T-helper 1 cell (primary cell): ENCODE measurements at regions not wholly inside any gene's neighbourhood (a gene's known extent, or its start where the extent isn't known, plus 50 kb on each side); places are given as distances from the start of the nearest gene placed in this dataset.
"Not testable (repeated sequence)": the region's sequence is repeated elsewhere in the genome, so short reads cannot be mapped to it uniquely, and the experiment has no call there.

Experiments used
- DNase-seq, 5 donors: peaks; one replicate each; pipeline ENCODE4 v3.0.0-alpha.2; 2012 to 2020

DNA sequence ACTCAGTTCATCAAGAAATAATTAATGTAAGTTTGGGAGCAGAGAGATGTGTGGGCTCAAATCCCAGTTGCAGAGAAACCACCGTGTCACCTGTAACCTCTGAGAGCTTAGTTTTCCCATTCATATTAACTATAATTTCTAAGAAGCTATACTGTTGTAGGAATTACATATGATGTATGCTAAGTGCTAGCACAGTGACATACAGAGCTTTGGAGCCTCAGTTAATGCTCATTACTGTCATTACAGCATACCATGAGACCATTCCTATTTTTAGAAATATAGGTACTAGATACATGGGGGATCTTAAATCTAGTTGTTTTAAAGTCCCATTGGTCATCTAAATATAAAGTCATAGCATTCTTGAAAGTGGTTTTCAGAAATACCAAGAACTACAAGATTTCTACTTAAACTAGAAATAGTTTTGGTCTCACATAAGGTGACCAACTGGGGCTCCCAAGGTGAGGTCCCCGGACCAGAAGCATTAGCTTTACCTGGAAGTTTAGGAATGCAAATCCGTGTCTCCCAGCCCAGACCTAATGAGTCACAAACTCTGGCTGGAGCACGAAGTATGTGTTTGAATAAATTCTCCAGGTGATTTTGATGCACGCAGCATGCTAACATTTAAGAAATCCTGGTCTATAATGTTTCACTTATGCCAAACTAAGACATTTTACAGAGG, 144.6 kb downstream of the LACC1 start:
- DNase-seq = no peak

DNA sequence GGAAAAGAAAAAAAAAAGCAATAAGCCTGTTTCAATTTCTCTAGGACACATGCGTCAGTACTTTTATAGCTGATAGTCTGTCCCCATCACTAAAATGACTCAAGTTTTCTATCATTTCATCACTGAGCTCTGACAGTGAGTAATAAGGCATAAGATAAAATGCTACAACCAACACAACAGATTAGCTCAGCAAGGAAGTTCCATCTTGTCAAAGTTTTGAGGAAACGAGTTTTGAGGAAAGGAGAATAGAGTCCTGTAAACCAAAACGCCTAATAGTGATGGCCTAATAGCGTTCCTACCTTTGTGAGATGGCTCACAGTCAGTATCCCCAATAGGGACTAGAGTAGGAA, 145.1 kb downstream of the LACC1 start:
- DNase-seq = no peak

DNA sequence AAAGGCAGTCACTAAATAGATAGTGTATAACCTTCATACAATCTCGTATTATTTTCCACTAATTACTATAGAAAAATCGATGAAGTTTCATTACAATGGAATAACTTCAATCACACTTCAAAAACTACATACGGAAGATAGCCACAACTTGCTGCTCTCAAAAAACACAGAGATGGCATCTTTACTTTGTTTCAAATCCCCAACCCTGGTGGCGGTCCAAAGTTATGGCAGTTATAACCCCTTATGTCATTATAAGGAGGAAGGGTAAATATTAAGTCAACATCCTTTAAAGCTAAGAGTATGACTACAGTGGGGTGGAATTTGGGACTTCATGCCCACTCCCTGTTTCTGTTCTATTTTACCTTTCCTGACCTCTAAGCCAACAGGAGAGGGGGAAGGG, 146.5 kb downstream of the LACC1 start:
- DNase-seq = no peak

DNA sequence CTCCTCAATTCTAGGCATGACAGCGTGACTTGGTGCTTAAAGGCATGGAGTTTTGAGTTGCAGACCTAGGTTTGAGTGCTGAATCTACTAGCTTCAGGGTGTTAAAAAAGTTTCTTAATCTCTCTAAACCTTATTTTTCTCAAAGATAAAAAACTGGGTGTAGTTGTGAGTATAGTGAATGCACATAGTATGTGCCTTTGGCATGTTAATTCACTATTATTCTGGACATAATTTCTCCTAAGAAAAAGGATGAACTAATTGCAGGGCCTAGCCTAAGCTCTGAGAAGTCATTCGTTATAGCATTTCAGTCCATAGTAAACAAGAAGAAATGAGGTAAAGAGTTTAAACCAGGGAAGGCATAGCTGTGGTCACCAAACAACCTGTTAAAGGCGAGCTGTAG, 149.0 kb downstream of the LACC1 start:
- no peak for DNase-seq

DNA sequence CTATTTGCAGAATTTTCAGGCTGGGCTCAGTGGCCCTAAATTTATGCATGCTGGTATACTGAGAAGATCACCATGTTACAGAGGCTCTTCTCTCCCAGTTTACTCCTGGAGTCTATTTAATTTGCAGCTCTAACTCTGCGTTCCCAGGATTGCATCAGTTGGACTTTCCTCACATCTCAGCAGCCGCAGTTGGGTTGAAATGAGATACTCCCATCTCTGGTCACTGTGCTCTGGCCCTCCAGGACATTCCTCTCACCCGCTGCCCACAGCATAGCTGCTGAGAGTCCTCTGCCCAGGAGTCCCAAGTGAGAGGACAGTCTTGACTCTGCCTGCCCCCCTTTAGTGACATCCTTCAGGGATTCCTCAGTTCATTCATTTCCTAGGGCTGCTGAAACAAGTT, 150.9 kb downstream of the LACC1 start:
- no peak for DNase-seq

DNA sequence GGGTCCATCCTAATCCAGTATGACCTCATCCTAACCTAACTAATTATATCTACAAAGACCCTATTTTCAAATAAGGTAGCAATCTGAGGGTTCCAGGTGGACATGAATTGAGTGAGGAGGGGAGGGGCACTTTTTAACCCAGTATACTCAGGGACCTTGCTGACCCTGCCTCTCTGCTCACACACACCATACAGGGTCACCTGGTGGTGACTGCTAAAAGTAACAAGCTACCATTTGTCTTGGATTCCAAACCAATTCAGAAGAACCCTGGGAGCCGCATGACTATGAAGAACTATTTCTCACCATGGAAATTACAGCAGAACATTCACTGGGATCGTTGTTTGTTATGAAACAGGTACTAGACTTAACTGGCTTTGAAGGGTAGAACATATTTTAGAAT, 151.9 kb downstream of the LACC1 start:
- no peak for DNase-seq

DNA sequence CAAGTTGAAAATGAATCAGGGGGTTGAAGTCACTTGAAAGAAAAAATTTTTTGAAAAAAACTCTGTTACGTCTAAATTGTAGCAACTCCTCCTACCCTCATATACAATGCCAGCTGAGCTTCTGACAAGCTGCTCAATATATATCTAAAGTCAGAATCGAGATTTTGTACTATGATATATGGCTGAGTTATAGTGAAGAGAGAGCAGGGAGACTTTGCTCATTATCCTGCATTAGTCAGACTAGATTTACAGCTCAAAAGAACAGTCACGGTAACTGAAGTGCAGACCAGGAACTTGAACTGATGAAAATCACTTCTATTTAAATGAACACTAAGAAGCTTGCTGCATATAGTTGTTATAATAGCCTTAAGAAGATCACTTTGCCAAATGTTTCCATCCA, 153.1 kb downstream of the LACC1 start:
- DNase-seq = no peak

DNA sequence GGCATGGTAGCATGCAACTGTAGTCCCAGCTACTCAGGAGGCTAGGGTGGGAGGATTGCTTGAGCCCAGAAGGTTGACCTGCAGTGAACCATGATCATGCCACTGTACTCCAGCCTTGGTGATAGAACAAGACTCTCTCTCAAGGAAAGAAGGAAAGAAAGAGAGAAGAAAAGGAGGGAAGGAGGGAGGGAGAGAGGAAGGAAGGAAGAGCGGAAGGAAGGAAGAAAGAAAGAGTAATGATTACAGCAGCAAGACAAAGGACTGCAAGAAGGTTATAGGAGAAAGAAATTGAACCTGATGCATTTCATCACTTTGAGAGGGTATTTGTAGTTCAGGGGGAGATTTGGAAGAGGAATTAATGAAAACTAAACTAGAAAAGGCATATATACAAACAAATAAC, 155.7 kb downstream of the LACC1 start:
- DNase-seq = no peak

DNA sequence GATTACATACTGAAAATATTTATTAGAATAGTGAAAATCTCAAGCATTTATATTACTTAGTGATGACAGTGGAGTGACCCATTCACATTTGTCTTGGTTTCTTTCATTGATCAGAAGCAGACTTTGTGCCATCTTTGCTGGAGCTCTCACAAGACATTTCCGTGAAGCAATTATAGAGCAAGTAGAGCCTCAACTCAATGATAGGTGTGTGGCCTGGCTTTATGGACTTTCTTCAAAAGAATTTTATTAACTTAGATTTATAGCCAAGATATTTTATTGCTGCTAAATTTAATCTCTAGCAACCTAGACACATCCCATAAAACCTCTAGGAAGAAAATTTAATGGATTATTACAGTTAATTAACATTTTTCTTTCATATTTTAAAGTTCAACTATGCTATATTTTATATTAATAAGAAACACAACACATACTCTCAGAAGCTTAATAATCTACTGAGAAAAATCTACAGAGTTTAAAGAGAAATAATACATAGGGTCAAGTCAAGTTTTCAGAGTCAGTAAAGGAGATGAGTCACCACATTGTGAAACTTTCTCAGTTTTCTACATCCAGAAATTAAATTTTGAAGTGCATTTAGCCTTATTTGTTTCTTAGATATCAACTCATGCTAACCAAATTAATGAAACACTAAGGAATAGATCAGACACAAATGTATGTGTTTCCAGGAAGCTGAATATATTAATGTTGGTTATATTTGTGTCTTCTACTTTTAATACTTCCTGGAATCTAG, 160.5 kb downstream of the LACC1 start:
- DNase-seq = no peak

DNA sequence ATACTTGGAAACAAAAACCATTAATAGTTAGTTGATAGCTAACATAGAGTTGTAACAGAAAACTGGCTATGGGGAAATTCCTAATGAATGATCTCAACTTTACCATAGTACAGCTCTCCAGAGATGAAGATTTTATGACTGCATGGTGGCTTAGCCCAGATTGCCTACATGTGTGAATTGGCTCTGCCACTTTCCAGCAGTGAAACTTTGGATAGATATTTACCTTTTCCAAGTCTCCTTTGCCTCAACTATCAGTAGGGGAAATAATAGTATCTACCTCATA, 161.1 kb downstream of the LACC1 start:
- DNase-seq = no peak

DNA sequence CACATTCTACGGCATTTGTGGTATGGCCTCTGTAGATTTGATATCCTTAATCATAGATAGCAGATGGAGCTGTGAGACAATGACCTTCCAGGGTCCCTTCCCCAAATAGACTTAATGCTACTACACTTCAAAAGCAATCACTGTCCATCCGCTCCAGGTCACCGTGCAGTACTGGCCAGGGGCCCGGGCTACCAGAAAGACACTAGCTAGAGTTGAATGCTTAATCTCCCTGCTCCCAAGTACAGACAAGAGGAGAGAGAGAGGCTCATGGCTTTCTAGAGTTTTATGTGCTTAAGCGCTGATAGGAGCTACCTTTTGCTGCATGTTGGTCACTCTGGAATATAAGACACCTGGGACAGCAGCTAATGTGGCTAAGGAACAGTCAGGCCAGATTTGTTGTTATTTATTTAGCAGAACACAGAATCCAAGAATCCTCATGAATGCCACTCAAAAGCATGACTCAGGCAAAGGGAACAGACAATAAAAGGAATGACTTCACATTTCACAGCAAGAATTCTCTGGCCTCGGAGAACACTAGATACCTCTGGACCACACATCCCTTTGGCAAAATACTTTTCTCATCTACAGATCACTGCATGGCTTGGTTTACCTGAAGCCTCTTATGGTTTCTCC, 165.0 kb downstream of the LACC1 start:
- DNase-seq = no peak

DNA sequence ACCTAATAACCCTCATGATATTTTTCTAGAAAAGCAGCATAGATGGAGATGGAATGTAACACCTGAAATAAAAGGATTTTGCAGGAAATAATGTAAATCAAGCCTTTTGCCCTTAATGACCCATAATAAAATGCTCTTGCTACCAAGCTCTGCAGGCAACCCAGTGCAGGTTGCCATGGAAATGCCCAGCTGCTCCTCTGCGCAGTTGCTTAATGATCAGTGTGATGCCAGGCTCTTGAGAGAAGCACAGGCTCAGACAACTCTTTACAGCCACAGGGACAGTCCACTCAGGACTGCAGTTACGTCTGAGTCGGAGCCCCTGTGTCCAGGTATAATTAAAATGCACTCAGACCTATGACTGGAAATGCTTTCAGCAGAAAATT, 165.5 kb downstream of the LACC1 start:
- no peak for DNase-seq

DNA sequence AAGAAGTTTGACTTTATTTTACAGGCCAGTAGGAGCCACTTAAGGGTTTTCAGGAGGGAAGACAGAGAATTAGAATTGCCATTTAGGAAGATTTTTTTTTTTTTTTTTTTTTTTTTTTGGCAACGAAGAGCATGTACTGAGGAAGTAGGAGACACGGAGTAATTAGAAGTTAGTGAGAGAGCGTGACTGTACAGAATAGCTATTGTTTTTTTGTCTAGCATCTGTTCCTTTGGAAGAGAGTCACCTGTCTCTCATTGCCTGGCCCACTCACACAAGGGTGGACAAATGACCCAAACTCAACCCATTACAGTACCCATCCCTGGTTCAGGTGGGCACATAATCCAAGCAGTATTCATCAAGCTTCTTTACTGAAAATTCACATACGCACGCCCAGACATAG, 166.7 kb downstream of the LACC1 start:
- DNase-seq = no peak

DNA sequence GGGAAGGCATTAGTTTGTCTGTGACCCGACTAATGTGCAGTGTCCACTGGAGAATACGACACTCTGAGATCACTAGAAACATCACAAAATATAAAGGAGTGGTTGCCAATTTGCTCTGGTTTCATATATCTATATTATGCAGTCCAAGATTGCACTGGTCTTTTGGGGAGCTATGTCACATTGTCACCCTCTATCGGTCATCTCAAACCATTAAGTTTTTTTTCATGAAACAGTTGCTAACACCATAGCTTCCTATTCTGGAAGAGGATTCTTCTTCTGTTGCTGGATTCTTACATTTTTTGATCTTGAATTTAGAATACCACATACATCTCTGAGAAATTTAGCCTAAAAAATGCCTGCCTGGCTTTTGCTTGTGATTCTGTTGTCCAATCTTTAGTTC, 168.6 kb downstream of the LACC1 start:
- DNase-seq = no peak

DNA sequence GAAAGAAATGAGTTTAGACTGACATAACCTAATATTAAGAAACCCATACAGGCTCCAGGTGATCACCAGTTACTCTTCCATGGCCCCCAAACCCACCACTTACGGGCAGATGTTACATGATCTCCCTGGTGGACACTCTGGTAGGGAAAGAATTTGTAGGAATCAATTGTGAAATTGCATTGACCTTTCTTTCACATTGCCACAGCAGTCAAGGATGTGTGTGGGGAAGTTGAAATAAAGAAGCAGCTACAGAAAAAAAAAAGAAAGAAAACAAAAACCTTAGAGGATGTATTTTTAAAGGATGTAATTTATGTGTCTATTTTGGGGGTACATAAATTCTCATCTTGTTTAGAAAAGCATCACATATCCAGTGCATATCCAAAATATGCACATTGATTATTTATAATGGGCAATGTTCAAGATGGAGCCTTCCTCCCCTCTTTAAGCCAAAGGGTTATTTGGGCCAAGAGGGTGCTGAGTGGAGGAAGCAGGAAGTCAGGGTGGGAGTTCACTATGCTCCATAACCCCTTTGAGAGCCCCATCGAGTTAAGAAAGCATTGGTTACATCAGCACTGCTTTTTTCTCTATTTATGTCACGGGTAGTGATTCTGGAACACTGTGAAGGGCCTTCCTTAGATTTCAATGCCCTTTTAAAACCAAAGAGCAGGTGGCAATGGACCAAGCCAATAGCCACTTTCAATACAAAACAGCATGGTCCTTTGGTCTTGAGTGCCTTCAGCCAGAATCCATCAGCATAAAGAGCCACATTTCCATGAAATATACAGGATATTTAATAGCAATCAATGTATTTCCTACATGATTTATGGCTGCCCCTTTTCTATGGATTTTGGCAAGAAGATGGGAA, 169.6 kb downstream of the LACC1 start:
- DNase-seq = no peak

DNA sequence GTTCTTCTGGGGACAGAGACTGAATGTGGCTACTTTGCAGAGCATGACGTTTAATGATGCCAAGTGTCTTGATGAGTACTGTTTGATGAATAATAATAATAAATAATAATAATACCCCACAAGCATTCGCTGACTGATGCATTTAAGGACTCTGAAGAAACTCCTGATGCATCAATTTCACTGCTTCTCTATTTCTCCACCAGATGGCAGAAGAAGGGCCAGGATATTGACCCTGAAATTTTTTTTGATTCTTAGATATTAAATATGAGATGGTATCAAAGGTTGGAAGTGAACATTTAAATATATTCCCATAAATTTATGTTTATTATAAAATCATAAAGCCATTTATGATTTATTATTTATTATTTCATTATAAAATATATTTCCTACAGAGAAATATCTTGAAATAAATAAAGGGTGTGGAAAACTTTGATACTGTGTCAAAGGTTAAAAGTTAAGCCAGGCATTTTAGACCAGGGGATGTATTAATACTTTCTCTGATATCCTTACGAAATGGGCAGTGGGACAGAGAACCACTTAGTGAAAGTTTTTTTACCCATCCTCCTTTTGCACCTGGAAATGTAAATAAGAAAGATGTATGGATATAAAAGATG, 170.9 kb downstream of the LACC1 start:
- DNase-seq = no peak

DNA sequence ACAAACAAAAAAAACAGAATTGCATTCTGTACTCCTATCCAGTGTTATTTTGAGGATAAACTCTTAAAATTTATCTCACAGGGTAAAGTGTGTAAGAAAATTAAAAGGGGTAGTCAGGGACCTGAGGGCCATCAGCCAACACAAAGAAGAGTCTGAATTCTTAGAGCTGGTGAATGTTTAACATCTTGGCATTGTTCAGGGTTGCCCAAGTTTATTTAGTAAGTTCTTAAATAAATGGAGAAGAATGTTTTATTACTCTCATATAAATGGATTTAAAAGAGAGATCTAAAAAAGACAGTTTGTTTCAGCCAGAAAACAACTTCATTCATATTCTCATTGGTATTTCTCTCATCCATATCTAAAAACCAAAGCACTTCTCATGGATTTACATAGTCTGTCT, 171.7 kb downstream of the LACC1 start:
- no peak for DNase-seq

DNA sequence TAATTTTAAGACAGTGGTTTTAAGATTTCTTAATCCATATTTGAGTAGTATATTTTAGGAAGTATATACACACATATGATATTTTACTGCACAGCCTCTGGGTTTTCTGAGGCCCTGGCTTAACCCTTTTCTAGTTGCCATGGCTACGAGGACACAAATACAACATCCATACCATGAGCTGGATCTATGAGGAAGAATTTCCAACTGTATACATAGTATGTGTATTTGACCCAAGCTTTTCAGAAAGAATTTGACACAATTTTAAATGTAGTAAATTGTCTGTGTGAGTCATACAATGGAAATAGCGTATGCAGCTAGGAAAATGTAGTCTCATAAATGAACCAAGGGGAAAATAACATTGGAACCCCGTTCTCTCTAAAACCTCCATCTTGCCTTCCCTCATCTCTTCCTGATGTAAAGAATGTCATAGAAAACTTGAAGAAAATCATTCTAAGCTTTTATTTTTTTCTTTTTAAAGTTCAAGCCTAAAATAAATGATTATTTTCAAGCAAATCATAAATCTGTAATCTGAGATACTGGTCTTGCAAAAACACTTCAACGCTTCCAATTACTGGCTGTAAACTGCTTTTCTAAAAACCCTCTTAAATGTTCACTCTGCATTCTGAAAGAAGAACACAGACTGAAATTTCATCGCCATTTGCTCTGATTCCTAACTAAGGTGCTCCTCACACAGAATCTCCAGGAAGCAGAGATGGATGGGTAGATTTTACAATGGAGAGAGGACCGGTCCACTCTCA, 172.4 kb downstream of the LACC1 start:
- no peak for DNase-seq

DNA sequence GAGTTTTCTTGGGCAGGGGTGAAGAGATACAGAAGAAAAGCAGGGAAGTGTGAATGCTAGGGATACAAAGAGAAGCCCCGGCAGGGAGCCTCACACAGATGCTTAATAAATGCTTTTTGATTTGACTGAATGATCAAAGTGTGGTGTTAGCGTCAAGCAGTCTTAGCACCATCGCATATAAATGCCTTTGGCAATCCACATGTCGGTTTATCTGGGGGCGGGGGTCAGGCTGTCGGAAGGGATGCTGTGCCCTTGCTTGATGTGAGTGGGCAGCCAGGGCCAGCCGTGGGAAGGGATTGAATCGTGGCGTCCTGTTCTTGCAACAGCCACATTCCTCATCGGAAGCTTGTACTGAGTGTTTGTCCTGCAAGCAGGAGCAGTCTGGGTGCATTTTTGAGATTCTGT, 173.1 kb downstream of the LACC1 start:
- no peak for DNase-seq

DNA sequence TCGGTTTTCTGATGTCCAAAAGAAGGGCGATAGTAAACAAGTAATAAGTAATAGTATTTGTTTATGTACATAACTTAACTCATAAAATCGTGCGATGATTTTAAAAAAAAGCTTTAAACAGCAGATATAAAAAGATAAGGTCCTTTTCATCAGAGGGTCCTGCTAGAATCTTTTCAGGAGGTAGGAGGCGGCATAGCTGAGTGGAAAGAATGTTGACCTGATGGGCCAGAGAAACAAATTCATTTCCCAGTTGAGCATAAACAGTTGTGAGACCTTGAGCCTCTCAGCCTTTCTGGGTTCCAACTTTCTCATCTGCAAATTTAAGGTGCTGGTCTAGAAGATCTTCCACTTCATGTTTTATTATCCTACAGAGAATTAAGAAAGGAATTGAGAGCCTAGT, 173.5 kb downstream of the LACC1 start:
- no peak for DNase-seq

DNA sequence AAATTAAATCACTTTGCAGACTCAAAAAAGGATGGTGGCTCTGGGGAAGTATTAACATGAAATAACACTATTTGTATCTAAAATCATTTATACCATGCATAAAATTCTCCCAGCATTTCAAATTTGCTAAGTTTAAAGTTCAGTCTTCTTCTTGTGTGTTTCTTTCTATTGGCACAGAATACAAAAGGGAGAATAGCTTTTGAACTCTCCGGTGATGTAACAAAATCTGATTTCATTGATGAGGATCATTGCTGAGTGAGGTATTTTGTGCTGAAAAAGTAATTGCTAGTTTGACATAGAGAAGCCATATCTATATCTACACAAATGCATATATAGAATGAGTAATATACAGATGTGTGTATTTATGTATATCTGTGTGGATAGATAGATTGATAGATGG, 174.8 kb downstream of the LACC1 start:
- DNase-seq = no peak

DNA sequence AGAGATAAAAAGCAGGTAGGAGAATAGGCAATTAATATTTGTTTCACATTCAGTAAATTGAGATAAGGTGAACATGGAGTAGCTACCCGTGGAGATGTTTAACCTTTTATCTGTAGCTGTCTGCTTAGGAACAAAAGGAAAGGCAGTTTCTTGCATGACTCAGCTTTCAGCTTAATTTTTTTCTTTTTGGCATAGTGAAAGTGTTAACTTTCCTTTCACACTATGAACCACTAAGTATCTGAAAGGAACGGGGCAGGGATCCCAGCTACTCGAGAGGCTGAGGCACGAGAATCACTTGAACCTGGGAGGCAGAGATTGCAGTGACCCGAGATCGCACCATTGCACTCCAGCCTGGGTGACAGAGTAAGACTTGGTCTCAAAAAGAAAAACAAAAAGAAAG, 176.0 kb downstream of the LACC1 start:
- DNase-seq = not testable (repeated sequence)

DNA sequence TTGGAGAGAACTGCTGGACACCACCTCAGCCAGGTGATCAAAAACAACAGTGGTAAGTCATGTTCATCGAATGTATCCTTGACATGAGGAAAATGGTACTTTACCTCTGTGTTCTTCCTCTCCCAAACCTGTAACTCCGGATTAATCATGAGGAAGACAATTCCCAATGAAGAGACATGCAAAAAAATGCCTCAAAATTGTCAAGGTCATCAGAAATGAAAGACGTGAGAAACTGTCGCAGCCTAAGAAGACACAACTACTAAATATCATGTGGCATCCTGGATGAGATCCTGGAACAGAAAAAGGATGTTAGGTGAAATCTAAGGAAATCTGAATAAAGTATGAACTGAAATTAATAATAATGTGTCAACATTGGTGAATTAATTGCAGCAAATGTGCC, 178.4 kb downstream of the LACC1 start:
- no peak for DNase-seq
